ENCODE measurements at regions not wholly inside any gene's neighbourhood (a gene's known extent, or its start where the extent isn't known, plus 50 kb on each side); places are given as distances from the start of the nearest gene placed in this dataset.
A peak's percentile ranks its signal among the peaks of the same experiment; 100 is the strongest.

DNA sequence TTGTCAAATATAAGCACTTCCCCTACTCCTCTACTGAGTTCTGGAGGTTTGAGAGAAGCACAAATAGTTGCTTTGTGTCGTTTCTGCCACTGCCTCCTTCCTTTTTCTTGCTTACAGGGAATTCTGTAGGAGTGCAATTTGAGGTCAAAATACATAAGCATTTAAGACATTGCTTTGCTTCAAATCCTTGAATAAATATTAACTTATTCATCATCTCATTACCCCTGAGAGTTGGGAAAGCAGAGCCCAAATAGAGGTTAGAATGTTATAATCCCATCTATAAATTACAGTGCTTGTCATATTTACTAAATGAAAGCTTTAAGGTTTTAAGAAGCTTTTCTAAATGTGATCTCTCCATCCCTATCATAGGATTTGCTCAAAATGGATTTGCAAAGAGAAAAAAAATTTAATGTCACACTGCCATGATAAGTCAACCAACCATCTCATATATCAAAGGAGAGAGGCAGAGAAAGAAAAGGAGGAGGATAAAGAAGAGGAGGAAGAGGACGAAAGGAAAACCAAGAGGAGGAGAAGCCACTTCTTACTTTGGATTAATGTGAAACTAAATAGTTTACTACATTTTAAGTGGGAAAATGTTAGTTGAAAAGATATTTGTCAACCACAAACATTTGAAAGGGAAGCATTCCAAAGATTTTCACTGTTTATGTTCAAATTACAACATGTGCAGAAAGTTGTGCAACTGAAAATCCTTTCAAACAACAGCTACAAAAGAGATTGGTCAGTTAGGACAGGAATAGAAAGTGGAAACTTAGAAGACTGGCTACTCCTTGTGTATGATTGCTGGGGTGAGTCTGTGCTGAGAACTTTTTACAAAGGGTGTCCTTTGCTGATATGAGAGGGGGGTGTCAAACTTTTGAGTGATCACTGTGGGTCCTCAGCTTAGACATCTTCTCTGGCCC lies 277.3 kb upstream of the FN1 start:
- no peak for DNase-seq (ENCODE audit: low read depth)

DNA sequence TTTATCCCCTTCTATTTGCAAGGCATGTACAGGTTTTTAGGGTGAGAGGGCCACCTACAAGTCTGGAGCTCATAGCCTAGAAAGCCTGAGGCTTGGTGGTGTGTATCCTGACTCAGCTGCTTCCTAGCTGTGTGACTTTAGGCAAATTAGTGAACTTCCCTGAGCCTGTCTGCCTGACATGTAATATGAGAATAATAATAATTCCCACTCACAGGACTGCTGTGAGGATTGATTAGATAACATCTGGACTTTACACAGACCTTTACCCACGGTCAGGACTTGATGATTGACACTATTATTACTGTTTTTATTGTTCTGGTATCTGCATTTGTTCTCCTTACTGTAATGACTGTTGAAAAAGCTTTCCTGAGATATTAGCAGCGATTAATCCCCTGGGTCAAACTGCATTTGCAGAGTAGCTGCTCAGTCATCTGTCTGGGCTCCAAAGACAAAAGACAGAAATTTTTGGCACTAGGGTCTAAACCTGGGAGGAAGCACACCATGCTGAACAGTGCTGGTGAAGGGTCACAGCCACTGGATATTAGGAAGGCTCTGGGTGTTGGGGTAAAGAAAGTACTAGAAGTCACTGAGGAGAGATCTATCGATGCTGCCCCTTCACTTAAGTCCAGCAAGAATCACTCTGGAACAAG lies 276.5 kb upstream of the FN1 start:
- no peak for DNase-seq (ENCODE audit: low read depth)

DNA sequence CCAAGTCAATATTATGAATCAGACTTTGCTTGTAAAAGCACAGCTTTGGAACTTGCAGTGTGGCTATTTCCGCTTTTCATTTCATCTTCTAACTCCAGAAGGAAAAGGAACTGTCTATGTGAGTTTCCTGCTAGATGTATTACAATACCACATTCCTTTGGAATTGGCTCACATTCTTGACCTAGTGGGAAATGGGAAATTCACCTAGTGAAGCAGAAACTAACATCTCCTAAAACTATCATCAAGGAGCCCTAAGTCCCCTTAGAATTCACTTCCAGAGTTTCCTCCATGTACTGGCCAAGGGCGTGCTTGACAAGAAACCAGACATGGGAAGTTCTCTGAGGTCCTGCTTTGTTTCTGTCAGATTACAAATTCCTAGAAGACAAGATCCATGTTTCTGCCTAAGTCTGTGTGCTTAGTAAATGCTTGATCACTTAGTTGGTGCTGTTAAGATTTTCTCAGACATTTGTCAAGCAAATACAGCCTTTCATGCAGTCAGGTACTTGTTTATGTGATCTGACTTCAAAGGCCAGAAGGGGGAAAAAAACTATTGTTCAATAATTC lies 275.7 kb upstream of the FN1 start:
- DNase-seq (ENCODE audit: low read depth): peak; percentile 90

DNA sequence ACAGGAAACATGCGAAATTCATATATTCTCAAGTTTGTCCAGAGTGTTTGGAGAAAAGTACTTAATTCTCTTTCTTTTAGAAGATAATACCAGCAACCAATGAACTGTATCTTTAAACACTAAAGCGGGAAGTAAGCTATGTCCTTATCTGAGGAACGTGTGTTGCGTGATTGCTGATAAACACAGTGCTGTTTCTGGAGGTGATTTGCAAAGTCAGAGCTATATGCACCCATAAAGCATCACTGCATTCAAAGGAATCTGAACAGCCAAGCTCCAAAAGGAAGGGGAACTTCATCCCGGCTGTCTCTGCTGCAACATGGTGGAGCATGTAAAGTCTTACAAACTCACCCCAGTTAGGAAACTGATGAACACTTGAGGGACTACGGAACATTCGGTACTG lies 271.7 kb upstream of the FN1 start:
- no peak for DNase-seq (ENCODE audit: low read depth)

DNA sequence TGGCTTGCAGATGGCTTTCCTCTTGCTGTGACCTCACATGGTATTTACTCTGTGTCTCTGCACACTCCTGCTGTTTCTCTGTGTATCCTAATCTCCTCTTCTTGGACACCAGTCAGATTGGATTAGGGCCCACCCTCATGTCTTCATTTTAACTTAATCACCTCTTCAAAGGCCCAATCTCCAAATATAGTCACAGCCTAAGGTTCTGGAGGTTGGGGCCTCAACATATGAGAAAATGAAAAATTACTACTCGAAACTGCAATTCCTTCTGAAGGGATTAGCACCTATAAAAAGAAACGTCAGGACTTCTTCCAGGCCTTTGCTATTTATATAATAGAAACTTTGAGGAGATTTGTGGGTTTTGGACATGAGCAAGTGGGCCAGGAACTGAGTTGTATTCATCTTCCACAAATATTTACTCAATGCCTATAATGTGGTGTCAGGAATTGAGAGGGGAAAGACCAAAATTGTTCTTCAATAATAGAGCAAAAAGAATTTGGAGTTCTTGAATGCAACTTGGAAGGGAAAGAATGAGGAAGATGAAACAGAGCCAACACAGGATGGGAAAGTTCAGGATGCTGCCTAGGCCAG lies 270.0 kb upstream of the FN1 start:
- no peak for DNase-seq (ENCODE audit: low read depth)

DNA sequence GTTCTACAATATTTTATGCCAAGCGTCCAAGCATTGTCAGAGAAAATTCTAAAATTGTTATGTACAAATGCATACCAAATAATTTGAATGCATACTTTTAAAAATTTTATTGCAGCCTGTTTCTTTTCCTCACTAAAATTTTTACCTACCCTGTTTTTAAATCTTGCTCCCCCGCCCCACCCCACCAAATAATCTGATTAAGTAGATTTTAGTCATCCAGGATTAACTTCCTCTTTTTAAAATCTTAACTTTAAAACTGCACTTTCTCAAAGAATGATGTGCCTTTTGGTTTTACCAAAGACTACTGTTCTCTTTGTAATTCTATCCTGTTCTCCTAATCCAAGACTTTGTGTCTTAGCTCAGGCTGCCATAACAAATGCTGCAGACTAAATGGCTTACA lies 269.4 kb upstream of the FN1 start:
- no peak for DNase-seq (ENCODE audit: low read depth)

DNA sequence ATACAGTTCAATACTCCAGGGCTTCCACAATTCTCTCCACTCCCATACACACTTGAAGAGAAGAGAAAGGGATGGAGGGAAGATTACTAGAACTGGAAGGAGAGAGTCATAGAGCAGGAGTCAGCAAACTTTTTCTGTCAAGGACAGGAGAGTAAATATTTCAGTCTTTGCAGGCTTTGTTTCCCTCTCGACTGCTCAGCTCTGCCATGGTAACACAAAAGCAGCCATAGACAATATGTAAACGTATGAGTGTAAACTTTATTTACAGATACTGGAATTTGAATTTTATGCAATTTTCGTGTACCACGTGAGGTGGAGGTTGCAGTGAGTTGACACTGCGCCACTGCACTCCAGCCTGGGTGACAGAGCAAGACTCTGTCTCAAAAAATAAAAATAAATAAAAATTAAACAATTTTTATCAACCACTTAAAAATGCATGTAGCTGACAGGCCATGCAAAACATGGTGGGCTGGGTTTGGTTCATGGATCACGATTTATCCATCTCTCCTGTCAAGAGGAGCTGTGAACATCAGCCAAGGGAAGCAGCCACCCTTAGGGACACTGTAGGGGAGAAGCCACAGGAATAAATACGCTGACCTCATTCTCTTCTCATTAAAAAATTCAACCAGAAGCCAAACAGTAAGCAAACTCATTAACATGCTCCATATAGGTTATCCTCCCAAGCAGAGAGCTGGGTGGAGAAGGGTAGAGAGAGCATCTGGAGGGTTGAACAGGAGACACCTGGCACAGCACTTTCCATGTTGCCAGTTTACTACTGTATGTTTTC lies 266.4 kb upstream of the FN1 start:
- DNase-seq (ENCODE audit: low read depth): no peak

DNA sequence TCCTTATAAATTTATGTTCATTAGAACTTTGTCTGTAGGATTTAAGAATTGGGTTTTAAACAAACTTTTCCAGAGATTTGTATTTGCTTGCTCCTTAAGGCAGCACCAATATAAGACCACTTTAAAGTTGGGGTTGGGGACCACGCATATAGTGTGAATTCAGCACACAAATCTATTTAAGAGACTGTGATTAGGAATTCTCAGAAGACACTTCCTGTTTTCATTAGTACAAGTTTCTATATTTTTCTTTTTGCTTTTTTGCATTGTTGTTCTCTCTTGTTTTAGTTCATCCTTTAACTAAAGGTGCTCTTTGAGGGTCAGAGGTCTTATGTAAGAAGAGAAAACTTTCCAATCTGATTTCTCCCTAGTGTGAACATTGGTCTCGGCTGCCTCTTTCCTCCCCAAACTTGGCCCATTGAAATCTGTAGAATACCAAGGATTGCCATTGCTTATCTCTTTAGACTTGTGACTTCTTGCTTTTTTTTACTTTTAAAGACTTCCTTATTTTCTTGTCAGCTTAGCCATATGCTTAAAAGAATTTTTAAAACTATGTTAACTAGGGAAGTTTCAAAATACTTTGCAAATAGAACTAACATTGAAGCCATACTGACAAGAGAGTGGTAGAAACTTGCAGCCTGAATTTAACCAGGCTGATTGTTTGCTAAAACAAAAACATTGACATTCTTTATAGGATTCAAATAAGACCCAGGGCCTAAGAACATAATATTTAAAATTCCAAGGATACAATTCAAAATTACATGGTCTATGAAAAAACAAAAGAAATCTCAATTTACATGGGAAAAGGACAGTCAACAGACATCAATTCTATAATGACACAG lies 264.1 kb upstream of the FN1 start:
- no peak for DNase-seq (ENCODE audit: low read depth)

DNA sequence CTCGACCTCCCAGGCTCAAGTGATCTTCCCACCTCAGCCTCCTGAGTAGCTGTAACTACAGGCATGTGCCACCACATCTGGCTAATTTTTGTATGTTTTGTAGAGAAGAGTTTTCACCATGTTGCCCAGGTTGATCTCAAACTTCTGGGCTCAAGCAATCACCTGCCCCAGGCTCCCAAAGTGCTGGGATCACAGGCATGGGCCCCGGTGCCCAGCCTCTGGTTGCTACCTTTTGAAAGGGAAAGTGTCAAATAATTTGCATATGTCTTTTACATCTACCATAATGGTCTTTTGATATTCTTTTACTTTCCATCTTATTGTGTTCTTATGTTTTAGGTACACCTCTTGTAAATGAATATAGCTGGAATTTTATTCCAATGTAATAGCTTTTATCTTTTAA lies 263.1 kb upstream of the FN1 start:
- DNase-seq (ENCODE audit: low read depth): no peak

DNA sequence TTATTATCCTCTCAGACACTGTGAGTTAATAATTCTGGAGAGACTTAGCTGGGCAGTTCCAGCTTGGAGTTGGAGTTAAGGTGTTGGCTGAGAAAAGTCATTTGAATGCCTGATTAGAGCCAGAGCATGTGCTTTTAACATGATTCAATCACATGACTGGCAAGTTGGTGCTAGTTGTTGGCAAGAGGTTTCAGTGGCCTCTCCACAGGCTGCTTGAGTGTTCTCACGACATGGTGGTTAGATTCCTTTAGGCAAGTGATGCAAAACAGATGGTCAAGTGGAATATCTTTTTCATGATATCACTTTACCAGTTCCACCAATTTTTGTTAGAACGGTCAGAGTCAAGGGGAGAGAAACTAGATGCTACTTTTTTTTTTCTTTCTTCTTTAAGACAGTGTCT lies 262.7 kb upstream of the FN1 start:
- DNase-seq (ENCODE audit: low read depth): peak; percentile 96

DNA sequence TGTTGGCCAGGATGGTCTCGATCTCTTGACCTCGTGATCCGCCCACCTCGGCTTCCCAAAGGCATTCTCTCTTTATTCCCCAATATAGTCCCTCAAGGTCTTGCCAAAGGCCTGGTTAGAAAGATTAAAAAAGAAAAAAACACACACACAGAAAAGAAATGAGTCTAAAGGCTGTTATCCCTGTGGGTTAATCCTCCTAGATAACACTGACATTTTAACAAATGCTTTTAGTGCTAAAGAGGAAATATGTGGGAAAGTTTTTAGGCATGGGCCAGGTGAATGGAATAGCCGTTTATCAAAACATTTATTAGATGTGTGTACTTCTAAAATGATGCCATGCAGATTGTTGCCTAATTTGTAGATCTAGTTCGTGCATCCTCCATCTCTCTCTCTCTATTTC lies 261.6 kb upstream of the FN1 start:
- no peak for DNase-seq (ENCODE audit: low read depth)

DNA sequence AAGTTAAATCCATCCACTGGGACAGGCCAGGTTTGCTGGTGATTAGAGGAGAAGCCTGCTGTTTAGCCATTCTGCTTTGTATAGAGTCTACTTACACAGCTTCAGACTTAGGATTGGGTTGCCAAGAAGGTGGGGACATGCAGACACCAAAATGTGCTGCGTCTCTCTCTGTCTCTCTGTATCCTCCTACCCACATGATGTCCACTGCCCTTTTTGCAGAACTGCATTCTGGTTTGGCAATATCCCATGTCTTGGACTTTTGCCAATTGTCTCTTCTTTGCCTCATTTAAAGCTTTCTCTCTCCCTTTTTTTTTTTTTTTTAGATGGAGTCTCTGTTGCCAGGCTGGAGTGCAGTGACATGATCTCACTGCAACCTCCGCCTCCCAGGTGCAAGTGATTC lies 261.1 kb upstream of the FN1 start:
- no peak for DNase-seq (ENCODE audit: low read depth)

DNA sequence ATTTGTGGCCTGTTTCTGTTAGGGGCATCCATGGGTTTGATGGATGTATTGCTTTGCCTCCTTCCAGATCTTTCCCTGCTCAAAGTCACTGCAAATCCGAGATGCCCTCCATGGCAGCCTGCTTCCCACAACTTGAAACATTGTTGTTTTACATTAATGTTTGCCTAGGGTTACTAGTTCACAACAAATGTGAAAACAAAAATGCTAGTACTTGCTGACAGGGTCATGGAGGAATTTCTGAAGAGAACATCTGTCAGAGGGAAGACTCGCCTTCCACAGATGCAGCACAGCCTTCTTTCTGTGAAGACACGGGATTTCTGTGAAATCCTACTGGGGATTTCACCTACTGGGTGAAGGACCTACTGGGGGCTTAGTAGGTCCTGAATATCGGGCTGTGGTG lies 260.0 kb upstream of the FN1 start:
- no peak for DNase-seq (ENCODE audit: low read depth)

DNA sequence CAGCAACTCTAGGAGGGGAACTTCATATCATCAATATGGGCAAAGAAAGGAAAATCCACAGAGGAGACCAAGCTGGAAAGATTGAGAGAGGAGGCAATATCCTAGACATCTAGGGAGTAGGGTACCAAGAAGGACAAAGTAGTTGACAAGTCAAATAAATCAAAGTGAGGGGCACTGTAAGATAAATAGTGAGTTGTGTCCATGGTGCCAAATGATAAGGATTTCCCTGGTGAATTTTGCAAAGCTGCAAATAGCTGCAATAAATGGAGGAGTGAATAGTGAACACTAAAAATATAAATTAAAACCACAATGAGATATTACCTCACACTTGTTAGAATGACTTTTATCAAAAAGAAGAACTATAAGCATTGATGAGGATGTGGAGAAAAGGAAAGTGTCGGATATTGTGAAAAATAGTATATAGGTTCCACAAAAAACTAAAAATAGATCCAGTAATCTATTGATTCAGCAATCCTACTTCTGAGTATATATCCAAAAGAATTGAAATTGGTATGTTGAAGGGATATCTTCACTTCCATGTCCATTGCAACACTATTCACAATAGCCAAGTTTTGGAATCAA lies 258.2 kb upstream of the FN1 start:
- no peak for DNase-seq (ENCODE audit: low read depth)

DNA sequence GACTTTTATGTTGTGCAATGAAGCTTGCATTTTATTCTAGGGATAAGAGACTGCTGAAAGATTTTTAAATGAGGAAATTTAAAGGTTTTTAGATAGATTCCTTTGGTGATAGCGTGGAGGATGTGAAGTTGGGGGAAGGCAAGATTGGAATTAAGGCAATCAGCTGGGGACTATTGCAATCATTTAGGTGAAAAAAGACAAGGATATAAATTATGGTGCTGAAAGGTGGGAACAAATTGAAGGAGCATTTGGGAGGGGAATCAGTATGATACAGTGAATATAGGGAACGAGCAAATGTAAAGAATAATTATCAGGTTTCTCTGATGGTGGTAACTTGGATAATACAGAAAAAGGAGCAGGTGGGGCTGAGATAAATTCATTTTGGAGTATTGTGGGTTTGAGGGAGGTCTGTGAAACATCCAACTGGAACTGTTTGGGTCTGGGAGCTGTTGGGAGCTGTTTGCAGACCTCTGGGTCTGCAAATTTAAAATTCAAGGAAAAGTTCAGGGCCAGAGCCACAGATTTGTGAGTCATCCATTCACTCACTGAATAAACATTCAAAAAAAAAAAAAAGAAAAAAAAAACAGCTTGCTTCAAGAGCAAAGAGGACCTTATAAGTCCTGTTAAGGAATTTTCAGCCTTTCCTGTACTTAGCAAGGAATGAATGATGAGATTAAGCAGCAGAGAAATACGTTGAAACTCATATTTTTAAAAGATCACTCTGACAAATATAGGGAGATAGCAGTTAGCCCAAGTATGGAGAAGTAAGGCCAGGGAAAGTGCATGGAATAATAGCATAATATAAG lies 257.5 kb upstream of the FN1 start:
- DNase-seq (ENCODE audit: low read depth): peak; percentile 77

DNA sequence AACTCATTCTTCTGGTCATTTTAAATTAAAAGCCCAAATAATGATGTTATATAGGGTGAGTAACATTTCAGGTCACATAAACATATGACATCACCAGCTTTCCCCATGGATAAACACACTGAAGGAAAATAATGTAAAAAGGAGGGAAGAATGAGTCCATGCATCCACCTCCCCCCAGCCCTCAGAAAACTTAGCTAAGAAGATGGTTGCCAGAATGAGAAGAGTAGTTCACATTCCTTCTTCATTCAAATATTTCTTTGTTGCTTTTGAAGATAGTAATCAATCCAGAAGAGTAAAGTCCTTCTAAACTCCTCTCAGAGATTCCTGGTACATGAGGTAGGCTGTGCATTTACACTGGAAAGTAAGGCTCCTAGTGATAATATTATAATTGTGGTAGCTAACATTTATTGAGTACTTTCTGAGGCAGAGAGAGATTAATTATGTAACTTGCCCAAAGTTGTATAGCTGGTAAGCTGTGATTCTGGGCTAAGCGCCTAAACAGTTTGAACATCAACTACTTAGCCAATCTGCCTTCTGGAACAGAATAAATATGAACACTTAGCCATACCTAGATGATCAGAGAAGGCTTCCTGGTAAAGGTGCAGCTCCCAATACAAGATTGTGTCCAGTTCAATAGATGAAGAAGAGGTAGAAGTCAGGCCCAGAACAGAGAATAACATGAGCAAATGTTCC lies 256.7 kb upstream of the FN1 start:
- DNase-seq (ENCODE audit: low read depth): no peak

DNA sequence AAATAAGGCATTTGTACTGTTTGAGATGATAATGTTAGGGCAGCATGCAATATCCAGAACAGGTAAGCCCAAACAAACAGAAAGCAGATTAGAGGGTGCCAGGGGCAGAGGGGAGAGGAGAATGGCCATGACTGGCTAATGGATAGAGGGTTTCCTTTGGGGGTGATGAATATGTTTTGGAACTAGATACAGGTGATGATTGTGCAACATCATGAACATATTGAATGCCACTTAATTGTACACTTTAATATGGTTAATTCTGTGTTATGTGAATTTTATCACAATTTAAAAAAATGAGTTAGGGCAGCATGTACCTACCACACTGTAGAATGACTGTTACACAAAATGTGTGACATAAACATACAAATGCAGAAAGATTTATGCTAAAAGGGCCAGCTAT lies 255.5 kb upstream of the FN1 start:
- no peak for DNase-seq (ENCODE audit: low read depth)

DNA sequence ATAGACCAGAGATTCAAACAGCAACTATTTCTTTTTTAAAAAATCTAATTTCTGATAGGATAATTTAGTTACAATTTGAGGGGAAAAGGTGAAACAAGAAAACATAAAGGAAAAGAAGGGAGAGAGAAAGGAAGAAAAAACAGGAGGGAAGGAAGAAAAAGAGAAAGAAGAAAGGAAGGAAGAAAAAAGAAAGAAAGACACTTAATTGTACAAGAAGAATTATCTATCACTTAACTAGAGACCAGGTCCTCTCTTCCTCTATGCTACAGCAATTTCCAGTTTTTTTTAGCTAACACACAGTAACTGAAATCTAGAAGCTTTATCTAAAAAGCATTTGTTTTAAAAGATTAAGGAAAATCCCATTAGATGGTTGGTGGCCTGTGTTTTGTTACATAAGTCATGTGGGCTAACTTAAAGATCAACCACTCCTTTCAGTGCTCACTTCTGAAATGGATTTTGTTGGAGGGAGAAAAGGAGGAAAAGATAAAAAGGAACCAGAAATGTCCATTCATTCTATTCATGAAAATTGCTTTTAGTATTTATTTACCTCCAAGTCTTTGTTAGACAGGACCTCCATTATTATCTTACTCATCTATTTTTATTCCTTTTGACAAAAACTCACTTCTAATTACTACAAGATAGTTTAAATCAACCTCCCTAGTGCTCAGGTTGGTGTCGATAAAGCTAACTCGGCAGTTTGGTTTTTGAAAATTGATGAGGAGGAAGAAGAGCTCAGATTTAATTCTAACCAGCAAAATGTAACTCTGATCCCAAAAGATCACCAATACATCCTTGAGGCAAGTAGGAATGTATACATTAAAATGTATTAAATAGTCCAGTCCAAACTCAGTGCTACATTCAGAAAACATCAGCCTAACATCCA lies 251.5 kb upstream of the FN1 start:
- no peak for DNase-seq (ENCODE audit: low read depth)

All from HS-5 (cell line).